ENCODE measurements at regions not wholly inside any gene's neighbourhood (a gene's known extent, or its start where the extent isn't known, plus 50 kb on each side); places are given as distances from the start of the nearest gene placed in this dataset.

DNA sequence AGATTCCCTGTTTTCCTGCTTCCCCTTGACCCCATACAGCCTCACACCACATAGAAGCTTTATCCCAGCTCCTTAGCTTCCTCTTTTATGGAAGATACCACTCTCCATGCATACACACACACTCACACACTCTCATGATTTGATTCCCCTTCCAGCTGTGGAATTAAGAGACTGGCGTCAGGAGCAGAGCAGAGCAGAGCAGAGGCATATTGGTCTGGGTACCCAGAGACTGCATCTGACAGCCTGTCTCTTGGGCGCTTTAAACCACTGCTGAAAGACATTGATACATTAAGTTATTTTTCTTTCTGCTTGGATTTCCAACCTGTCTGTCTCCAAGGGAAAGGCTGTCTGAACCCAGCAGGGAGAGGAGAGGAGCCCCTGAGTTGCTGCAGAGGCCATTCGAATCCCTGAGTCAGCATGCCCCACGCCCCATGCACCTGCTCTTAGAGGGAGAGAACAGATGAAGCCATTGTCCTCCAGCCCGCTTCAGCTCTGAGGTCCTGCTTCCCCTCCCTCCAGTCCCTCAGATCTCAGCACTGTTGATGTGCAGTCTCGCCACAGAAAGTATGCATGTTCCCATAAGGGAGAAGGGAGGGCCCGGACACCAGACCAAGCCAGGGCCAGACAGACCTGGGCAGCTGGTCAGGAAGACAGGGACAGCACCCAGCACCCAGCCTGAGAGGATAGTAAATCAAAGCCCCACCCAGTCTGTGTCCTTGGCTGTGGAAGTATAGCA, 66.7 kb upstream of the GJB5 start:
- H3K4me1 ChIP-seq (ENCODE audit: control insufficient read depth, extremely low read depth, insufficient read depth, low read length): no peaks in the 10 kb centered on the region
- no peak overlapping the region for H3K4me2 ChIP-seq (ENCODE audit: control insufficient read depth, extremely low read depth, insufficient read depth, low read depth, low read length)
- no peaks in the 10 kb centered on the region for H3K79me2 ChIP-seq (ENCODE audit: control insufficient read depth, insufficient read depth, low read length)
- H3K9me3 ChIP-seq (ENCODE audit: control insufficient read depth, low read depth, low read length): no peaks in the 10 kb centered on the region
- H3K27me3 ChIP-seq (ENCODE audit: control insufficient read depth, extremely low read depth, insufficient read depth, low read length): peaks cover 18% of the 10 kb centered on the region
- no peak overlapping the region for H2AFZ ChIP-seq (ENCODE audit: control insufficient read depth, low read length)
- H3K36me3 ChIP-seq (ENCODE audit: control insufficient read depth in 2 of 2, extremely low read depth in 1 of 2, insufficient read depth in 2 of 2, low read length in 2 of 2): no peaks in the 10 kb centered on the region
- no peak for TF ChIP-seq EZH2 (IDR thresholded peaks at IDR 0.05; ENCODE audit: low read length)
- TF ChIP-seq, protein P1, sequence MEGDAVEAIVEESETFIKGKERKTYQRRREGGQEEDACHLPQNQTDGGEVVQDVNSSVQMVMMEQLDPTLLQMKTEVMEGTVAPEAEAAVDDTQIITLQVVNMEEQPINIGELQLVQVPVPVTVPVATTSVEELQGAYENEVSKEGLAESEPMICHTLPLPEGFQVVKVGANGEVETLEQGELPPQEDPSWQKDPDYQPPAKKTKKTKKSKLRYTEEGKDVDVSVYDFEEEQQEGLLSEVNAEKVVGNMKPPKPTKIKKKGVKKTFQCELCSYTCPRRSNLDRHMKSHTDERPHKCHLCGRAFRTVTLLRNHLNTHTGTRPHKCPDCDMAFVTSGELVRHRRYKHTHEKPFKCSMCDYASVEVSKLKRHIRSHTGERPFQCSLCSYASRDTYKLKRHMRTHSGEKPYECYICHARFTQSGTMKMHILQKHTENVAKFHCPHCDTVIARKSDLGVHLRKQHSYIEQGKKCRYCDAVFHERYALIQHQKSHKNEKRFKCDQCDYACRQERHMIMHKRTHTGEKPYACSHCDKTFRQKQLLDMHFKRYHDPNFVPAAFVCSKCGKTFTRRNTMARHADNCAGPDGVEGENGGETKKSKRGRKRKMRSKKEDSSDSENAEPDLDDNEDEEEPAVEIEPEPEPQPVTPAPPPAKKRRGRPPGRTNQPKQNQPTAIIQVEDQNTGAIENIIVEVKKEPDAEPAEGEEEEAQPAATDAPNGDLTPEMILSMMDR (optimal IDR thresholded peaks at IDR 0.05 in 1 of 3, IDR thresholded peaks at IDR 0.05 in 1 of 3, conservative IDR thresholded peaks at IDR 0.05 in 1 of 3; ENCODE audit: extremely low read depth in 1 of 3, insufficient read depth in 2 of 3, low read length in 3 of 3): no peak
- no peaks in the 10 kb centered on the region for H4K20me1 ChIP-seq (ENCODE audit: control insufficient read depth, extremely low read depth, insufficient read depth, low read length)
- H3K9me1 ChIP-seq (ENCODE audit: control insufficient read depth, extremely low read depth, insufficient read depth, low read length): no peaks in the 10 kb centered on the region
- no peak for FAIRE-seq
- DNase-seq (ENCODE audit: low read depth, low spot score): no peak
- dilution Hi-C loops (cut with MboI; ENCODE audit: extremely low pct_ligation_motif_present, low sequenced_read_pairs): no loop called here
- no peak overlapping the region for H3K27ac ChIP-seq (ENCODE audit: control insufficient read depth, insufficient read depth, low read length)
- no peak overlapping the region for H3K4me3 ChIP-seq (ENCODE audit: control insufficient read depth in 2 of 3, extremely low read depth in 1 of 3, insufficient read depth in 2 of 3, low read depth in 1 of 3, low read length in 3 of 3)
- H3K9ac ChIP-seq (ENCODE audit: control insufficient read depth, extremely low read depth, insufficient read depth, low read length): no peak overlapping the region

DNA sequence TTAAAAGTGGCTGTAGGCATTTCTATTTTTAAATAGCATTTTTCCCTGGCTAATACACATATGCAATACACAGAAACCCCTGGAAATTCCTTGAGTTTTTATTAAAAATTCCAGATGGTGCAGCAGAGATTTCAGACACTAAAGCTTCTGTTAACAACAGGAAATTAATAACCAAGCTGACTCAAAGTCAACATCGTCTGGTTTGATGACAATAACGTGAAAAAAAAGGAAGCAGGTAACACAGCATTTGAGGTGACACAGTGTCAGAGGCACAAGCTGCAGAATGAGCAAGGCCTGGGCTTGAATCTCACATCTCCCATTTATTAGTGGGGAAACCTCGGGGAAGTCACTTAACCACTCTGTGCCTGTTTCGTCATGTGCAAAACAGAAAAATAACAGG, 64.6 kb upstream of the GJB5 start:
- no peak overlapping the region for H3K9ac ChIP-seq (ENCODE audit: control insufficient read depth, extremely low read depth, insufficient read depth, low read length)
- no peaks in the 10 kb centered on the region for H3K36me3 ChIP-seq (ENCODE audit: control insufficient read depth in 2 of 2, extremely low read depth in 1 of 2, insufficient read depth in 2 of 2, low read length in 2 of 2)
- no peak overlapping the region for H2AFZ ChIP-seq (ENCODE audit: control insufficient read depth, low read length)
- no peak for DNase-seq (ENCODE audit: low read depth, low spot score)
- no peaks in the 10 kb centered on the region for H4K20me1 ChIP-seq (ENCODE audit: control insufficient read depth, extremely low read depth, insufficient read depth, low read length)
- H3K4me2 ChIP-seq (ENCODE audit: control insufficient read depth, extremely low read depth, insufficient read depth, low read depth, low read length): no peak overlapping the region
- no peaks in the 10 kb centered on the region for H3K4me1 ChIP-seq (ENCODE audit: control insufficient read depth, extremely low read depth, insufficient read depth, low read length)
- H3K9me3 ChIP-seq (ENCODE audit: control insufficient read depth, low read depth, low read length): no peaks in the 10 kb centered on the region
- H3K27me3 ChIP-seq (ENCODE audit: control insufficient read depth, extremely low read depth, insufficient read depth, low read length): peaks cover 16% of the 10 kb centered on the region
- H3K79me2 ChIP-seq (ENCODE audit: control insufficient read depth, insufficient read depth, low read length): no peaks in the 10 kb centered on the region
- H3K27ac ChIP-seq (ENCODE audit: control insufficient read depth, insufficient read depth, low read length): no peak overlapping the region
- no peak for TF ChIP-seq EZH2 (IDR thresholded peaks at IDR 0.05; ENCODE audit: low read length)
- TF ChIP-seq, protein P1 (optimal IDR thresholded peaks at IDR 0.05 in 1 of 3, IDR thresholded peaks at IDR 0.05 in 1 of 3, conservative IDR thresholded peaks at IDR 0.05 in 1 of 3; ENCODE audit: extremely low read depth in 1 of 3, insufficient read depth in 2 of 3, low read length in 3 of 3): no peak
- no peak overlapping the region for H3K4me3 ChIP-seq (ENCODE audit: control insufficient read depth in 2 of 3, extremely low read depth in 1 of 3, insufficient read depth in 2 of 3, low read depth in 1 of 3, low read length in 3 of 3)
- dilution Hi-C loops (cut with MboI; ENCODE audit: extremely low pct_ligation_motif_present, low sequenced_read_pairs): no loop called here
- FAIRE-seq: no peak
- no peaks in the 10 kb centered on the region for H3K9me1 ChIP-seq (ENCODE audit: control insufficient read depth, extremely low read depth, insufficient read depth, low read length)
